ENCODE measurements at regions not wholly inside any gene's neighbourhood (a gene's known extent, or its start where the extent isn't known, plus 50 kb on each side); places are given as distances from the start of the nearest gene placed in this dataset.

DNA sequence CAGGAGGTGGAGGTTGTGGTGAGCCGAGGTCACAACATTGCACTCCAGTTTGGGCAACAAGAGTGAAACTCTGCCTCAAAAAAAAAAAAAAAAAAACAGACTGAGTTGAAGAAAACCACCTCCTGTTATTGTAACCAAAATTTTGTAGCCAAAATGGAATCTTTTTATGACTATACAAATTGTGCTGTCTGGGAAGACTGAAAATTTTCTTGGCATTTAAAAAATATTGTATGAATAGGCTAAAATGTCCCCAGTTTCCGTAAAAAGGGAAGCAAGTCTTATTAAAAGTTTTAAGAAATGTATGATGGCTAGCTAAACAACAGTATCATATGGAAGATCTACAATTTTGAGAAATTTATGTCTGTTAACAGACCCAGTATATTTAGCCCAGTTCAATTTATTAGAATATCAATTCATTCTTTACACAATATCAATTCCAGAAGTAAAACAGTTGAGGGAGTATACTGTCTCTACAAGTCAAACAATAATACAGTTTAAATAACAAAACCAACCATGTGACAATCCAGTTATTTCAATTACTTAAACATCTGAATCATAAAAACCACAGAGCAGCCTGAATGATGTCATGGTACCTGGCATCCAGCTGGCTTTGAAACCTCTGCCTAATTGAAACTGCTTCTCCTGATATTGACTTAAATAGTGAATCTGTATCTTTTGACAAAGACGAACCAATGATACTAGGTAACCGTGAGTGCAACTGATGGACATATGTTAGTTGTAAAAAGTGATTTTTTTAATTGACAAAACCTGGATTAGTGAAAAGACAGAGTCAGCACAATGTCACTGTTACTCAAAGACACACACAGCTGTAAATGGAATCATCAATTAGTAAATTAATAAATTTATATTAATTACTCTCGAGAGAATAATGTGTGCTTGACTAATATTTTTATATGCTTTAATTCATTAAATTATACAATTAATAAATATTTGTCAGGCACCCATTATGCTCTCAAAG is 166.6 kb upstream of the MARCKS start:
- in situ Hi-C loops (cut with HindIII; ENCODE audit: low sequenced_read_pairs): no loop called here
- no peak for TF ChIP-seq CTCF (IDR thresholded peaks at IDR 0.05; ENCODE audit: low read depth, low read length, missing control alignments)
- H3K4me3 ChIP-seq (ENCODE audit: low read depth, low read length): no peak overlapping the region
- DNase-seq (ENCODE audit: low read depth): peak; percentile 90

- in situ Hi-C loops (cut with HindIII; ENCODE audit: low sequenced_read_pairs): no loop called here
- TF ChIP-seq CTCF (IDR thresholded peaks at IDR 0.05; ENCODE audit: low read depth, low read length, missing control alignments): no peak
- no peak overlapping the region for H3K4me3 ChIP-seq (ENCODE audit: low read depth, low read length)
- DNase-seq (ENCODE audit: low read depth): no peak
These were observed 165.9 kb upstream of the MARCKS start for GRCh38 chr6:113691260-113691656.

DNA sequence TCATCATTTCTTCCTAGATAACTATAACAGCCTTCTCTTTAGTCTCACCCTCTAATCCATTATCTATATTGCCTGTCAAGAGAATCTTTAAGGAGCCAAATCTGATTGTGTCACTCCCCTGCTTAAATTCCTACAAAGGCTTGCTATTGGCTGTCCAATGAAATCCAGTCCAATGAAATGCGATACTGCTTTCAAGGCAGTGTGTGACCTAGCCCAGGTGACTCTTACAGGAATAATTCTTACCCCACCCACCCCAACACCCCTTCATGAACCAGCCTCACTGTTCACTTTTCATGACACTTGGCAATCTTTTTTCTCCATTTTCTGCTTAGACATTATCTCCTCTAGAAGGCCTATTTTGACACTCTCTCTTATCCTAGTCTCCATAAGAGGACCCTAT is 163.3 kb upstream of the MARCKS start:
- no peak for TF ChIP-seq CTCF (IDR thresholded peaks at IDR 0.05; ENCODE audit: low read depth, low read length, missing control alignments)
- in situ Hi-C loops (cut with HindIII; ENCODE audit: low sequenced_read_pairs): no loop called here
- no peak overlapping the region for H3K4me3 ChIP-seq (ENCODE audit: low read depth, low read length)
- no peak for DNase-seq (ENCODE audit: low read depth)

- in situ Hi-C loops (cut with HindIII; ENCODE audit: low sequenced_read_pairs): no loop called here
- H3K4me3 ChIP-seq (ENCODE audit: low read depth, low read length): no peak overlapping the region
- no peak for TF ChIP-seq CTCF (IDR thresholded peaks at IDR 0.05; ENCODE audit: low read depth, low read length, missing control alignments)
- no peak for DNase-seq (ENCODE audit: low read depth)
These were observed 162.7 kb upstream of the MARCKS start for GRCh38 chr6:113694278-113695077.

DNA sequence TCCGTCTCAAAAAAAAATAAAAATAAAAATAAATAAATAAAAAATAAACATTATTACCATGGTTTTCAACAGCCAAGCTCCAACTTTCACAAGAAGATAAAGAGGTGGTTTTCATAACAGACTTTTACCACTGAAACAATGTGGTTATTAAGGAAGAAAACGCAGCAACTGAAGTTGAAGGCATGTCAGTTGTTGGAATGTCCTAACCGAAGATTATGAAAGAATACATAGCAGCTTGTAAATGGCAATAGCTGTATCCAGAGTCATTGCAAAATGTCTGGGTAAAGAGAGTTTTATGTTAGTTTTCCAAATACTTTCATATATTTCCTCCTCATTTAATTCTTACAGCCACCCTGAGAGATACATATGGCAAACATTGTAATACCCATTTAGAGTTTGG is 161.6 kb upstream of the MARCKS start:
- no peak overlapping the region for H3K4me3 ChIP-seq (ENCODE audit: low read depth, low read length)
- no peak for DNase-seq (ENCODE audit: low read depth)
- in situ Hi-C loops (cut with HindIII; ENCODE audit: low sequenced_read_pairs): no loop called here
- TF ChIP-seq CTCF (IDR thresholded peaks at IDR 0.05; ENCODE audit: low read depth, low read length, missing control alignments): no peak

GRCh38 chr6:113696960-113697359 is 160.2 kb upstream of the MARCKS start:
- in situ Hi-C loops (cut with HindIII; ENCODE audit: low sequenced_read_pairs): no loop called here

More at GRCh38 chr6:113696960-113697359, 160.2 kb upstream of the MARCKS start:
- DNase-seq (ENCODE audit: low read depth): no peak
- TF ChIP-seq CTCF (IDR thresholded peaks at IDR 0.05; ENCODE audit: low read depth, low read length, missing control alignments): no peak
- no peak overlapping the region for H3K4me3 ChIP-seq (ENCODE audit: low read depth, low read length)

All from astrocyte of the cerebellum (primary cell).